CD4-positive, alpha-beta memory T cell (primary cell): ENCODE measurements at regions not wholly inside any gene's neighbourhood (a gene's known extent, or its start where the extent isn't known, plus 50 kb on each side); places are given as distances from the start of the nearest gene placed in this dataset.
"Not testable (repeated sequence)": the region's sequence is repeated elsewhere in the genome, so short reads cannot be mapped to it uniquely, and the experiment has no call there.

Experiments
- CTCF ChIA-PET: fragments of 350-600 bp; sonication (Branson Sonifier 250); formaldehyde crosslinking; loops from one replicate; lab custom pipeline; 2021; ENCODE audit warnings: inconsistent platforms; ENCODE audit not compliant: partially characterized antibody; lab: Charles Lee
- POLR2A ChIA-PET: fragments of 350-600 bp; sonication (Branson Sonifier 250); formaldehyde crosslinking; loops from one replicate; lab custom pipeline; 2021; ENCODE audit not compliant: partially characterized antibody; lab: Charles Lee
- DNase-seq, 5 donors: peaks; one replicate each; pipeline versions ENCODE4 v3.0.0 to v3.0.0-alpha.2; 2020 to 2022; ENCODE audit warnings: mixed read lengths in 1 of 5
- H3K27ac ChIP-seq: one replicate; pipeline ENCODE4 v1.7.0; 2013; ENCODE audit warnings: low read depth, low read length
- H3K27me3 ChIP-seq: 2 replicates; pipeline ENCODE4 v1.7.0; 2013; ENCODE audit warnings: mild to moderate bottlenecking, low read length, moderate library complexity; ENCODE audit not compliant: insufficient read depth
- H3K36me3 ChIP-seq: 2 replicates; pipeline ENCODE4 v1.7.0; 2013; ENCODE audit warnings: mild to moderate bottlenecking, low read length, moderate library complexity; ENCODE audit not compliant: insufficient read depth
- H3K4me1 ChIP-seq: 2 replicates; pipeline ENCODE4 v1.7.0; 2013; ENCODE audit warnings: mild to moderate bottlenecking, low read length, moderate library complexity; ENCODE audit not compliant: insufficient read depth
- H3K4me3 ChIP-seq, 2 donors: one replicate each; pipeline ENCODE4 v1.7.0; 2013; ENCODE audit warnings: low read length in 2 of 2, mild to moderate bottlenecking in 1 of 2
- H3K9me3 ChIP-seq, 2 donors: one replicate each; pipeline ENCODE4 v1.7.0; 2013; ENCODE audit warnings: low read length in 2 of 2, control low read depth in 1 of 2; ENCODE audit not compliant: control insufficient read depth in 1 of 2
- H3K27ac Mint-ChIP-seq, 7 donors: one replicate each; pipeline ENCODE4 v1.8.0; 2020 to 2021; ENCODE audit warnings: mixed read lengths in 7 of 7, mild to moderate bottlenecking in 6 of 7, inconsistent platforms in 3 of 7, moderate library complexity in 3 of 7
- H3K27me3 Mint-ChIP-seq, 2 donors: one replicate each; pipeline ENCODE4 v1.8.0; 2020 to 2021; ENCODE audit warnings: mixed read lengths in 2 of 2
- H3K36me3 Mint-ChIP-seq, 2 donors: one replicate each; pipeline ENCODE4 v1.8.0; 2020 to 2021; ENCODE audit warnings: mixed read lengths in 2 of 2, inconsistent platforms in 1 of 2, mild to moderate bottlenecking in 1 of 2
- H3K4me1 Mint-ChIP-seq, 4 donors: one replicate each; pipeline ENCODE4 v1.8.0; 2020 to 2021; ENCODE audit warnings: mixed read lengths in 4 of 4, mild to moderate bottlenecking in 1 of 4
- H3K4me3 Mint-ChIP-seq, 8 donors: one replicate each; pipeline ENCODE4 v1.8.0; 2020 to 2021; ENCODE audit warnings: mixed read lengths in 8 of 8, mild to moderate bottlenecking in 7 of 8, moderate library complexity in 6 of 8, inconsistent platforms in 3 of 8
- H3K9me3 Mint-ChIP-seq, 8 donors: one replicate each; pipeline ENCODE4 v1.8.0; 2020 to 2021; ENCODE audit warnings: mixed read lengths in 8 of 8, mild to moderate bottlenecking in 5 of 8, inconsistent platforms in 3 of 8, moderate library complexity in 1 of 8
- intact Hi-C: fragments of 100-400 bp; cut with micrococcal nuclease; formaldehyde crosslinking; loops from one replicate; pipeline ENCODE4 v1.15.1; 2023

- H3K4me3 Mint-ChIP-seq, H3K9me3 Mint-ChIP-seq, DNase-seq, intact Hi-C loops, H3K27ac ChIP-seq, H3K27ac Mint-ChIP-seq, H3K27me3 ChIP-seq, H3K4me1 ChIP-seq, POLR2A ChIA-PET, H3K4me1 Mint-ChIP-seq, H3K4me3 ChIP-seq, H3K36me3 Mint-ChIP-seq, H3K9me3 ChIP-seq, CTCF ChIA-PET, H3K36me3 ChIP-seq: not testable (repeated sequence)
- peaks cover 14 to 20% of the 10 kb centered on the region in 2 donors for H3K27me3 Mint-ChIP-seq
Observed at GRCh38 chr10:26632171-26632570, 65.3 kb upstream of the PDSS1 start.

GRCh38 chr10:26634111-26634510 lies 63.4 kb upstream of the PDSS1 start:
- POLR2A ChIA-PET, H3K27ac Mint-ChIP-seq, H3K27me3 ChIP-seq, H3K4me3 ChIP-seq, H3K27ac ChIP-seq, intact Hi-C loops, H3K9me3 Mint-ChIP-seq, H3K4me1 Mint-ChIP-seq, H3K36me3 Mint-ChIP-seq, H3K36me3 ChIP-seq, DNase-seq, H3K4me1 ChIP-seq, H3K4me3 Mint-ChIP-seq, H3K9me3 ChIP-seq: not testable (repeated sequence)
- CTCF ChIA-PET: interaction anchor here (0.6 kb wide), 1 partner anchor 36 kb away, joined by 3 read pairs; no protein-coding TSS in a partner anchor
- H3K27me3 Mint-ChIP-seq: peaks cover 11 to 19% of the 10 kb centered on the region in 2 donors

DNA sequence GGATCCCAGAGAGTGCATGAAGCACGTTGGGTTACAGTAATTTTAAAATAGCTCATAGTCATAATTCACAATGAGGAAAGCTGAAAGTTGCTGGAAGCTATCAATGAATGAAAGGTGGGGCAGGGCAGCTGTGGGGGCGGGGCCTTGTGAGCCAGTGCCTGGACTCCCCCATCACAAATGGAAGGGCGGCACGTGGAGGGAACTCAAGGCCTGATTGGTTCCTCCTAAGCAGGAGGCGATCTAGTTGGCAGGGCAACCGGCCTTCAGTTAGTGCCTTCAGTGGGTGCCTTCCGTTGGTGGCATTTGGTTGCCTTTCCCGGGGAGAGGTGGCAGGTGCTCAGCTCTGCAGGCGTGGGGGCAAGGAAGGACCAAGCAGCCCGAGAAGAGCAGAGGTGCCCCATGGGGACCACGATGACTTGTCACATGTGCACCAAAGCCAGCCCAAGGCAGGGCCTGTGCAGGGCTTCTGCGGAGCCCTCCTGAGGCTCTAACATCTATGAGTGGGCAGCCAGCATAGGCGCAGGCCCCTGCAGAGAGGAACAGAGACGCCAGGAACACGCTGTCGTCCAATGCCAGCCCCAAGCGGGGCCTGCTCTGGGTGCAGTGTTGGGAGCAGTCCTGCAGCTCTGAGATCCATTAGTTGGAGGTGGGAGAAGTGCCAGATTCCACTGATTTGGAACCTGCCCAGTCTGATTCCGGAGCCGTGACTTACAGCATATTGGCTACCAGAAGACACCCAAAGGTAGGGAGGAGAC lies 59.8 kb upstream of the PDSS1 start:
- no peaks in the 10 kb centered on the region for H3K36me3 Mint-ChIP-seq
- no peaks in the 10 kb centered on the region for H3K4me1 Mint-ChIP-seq
- no peak for DNase-seq
- intact Hi-C loops: no loop called here
- Histone ChIP-seq H3K36me3 (no peaks in the 10 kb centered on the region), H3K9me3 (no peaks in the 10 kb centered on the region), H3K27me3 (no peaks in the 10 kb centered on the region), H3K27ac (no peak overlapping the region), H3K4me3 (no peak overlapping the region), H3K4me1 (no peaks in the 10 kb centered on the region)
- no peak overlapping the region for H3K4me3 Mint-ChIP-seq
- POLR2A ChIA-PET: no interaction called here
- H3K27me3 Mint-ChIP-seq: peaks cover 4 to 13% of the 10 kb centered on the region in 2 donors
- H3K9me3 Mint-ChIP-seq: peaks cover 0 to 4% (median 2%) of the 10 kb centered on the region in 8 donors
- no peak overlapping the region for H3K27ac Mint-ChIP-seq
- CTCF ChIA-PET: no interaction called here

DNA sequence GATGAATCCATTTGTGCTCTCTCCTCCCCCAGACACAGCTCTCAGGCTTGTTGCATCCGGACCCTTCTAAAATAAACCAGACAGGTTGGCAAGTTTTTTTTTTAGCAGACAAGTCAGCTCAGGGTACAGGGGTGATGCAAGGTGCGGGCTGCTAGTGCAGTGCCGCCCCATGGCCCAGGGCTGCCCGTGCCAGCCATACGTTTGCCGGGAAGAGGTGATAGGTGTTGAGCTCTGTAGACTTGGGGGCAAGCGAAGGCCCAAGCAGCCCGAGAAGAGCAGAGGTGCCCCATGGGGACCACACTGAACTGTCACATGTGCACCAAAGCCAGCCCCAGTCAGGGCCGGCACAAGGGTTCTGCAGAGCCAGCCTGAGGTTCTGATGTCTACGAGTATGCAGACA lies 57.1 kb upstream of the PDSS1 start:
- Mint-ChIP-seq H3K9me3 (no peaks in the 10 kb centered on the region), H3K4me3 (no peak overlapping the region), H3K4me1 (no peaks in the 10 kb centered on the region), H3K27me3 (peaks cover 1 to 11% of the 10 kb centered on the region in 2 donors), H3K27ac (no peak overlapping the region), H3K36me3 (no peaks in the 10 kb centered on the region)
- no peaks in the 10 kb centered on the region for H3K9me3 ChIP-seq
- POLR2A ChIA-PET: no interaction called here
- intact Hi-C loops: no loop called here
- no peaks in the 10 kb centered on the region for H3K27me3 ChIP-seq
- H3K4me3 ChIP-seq: no peak overlapping the region
- no peak overlapping the region for H3K27ac ChIP-seq
- DNase-seq: no peak
- H3K36me3 ChIP-seq: no peaks in the 10 kb centered on the region
- no peaks in the 10 kb centered on the region for H3K4me1 ChIP-seq
- CTCF ChIA-PET: no interaction called here

- ChIA-PET POLR2A (no interaction called here), CTCF (no interaction called here)
- Histone ChIP-seq H3K9me3 (no peaks in the 10 kb centered on the region), H3K36me3 (no peaks in the 10 kb centered on the region), H3K27ac (no peak overlapping the region), H3K4me3 (no peak overlapping the region), H3K4me1 (no peaks in the 10 kb centered on the region), H3K27me3 (no peaks in the 10 kb centered on the region)
- Mint-ChIP-seq H3K27ac (no peak overlapping the region), H3K4me1 (no peaks in the 10 kb centered on the region), H3K4me3 (no peak overlapping the region), H3K9me3 (no peaks in the 10 kb centered on the region), H3K36me3 (no peaks in the 10 kb centered on the region), H3K27me3 (peaks cover 0 to 5% of the 10 kb centered on the region in 2 donors)
- intact Hi-C loops: no loop called here
- no peak for DNase-seq
Observed at GRCh38 chr10:26642896-26643653, 54.4 kb upstream of the PDSS1 start.

DNA sequence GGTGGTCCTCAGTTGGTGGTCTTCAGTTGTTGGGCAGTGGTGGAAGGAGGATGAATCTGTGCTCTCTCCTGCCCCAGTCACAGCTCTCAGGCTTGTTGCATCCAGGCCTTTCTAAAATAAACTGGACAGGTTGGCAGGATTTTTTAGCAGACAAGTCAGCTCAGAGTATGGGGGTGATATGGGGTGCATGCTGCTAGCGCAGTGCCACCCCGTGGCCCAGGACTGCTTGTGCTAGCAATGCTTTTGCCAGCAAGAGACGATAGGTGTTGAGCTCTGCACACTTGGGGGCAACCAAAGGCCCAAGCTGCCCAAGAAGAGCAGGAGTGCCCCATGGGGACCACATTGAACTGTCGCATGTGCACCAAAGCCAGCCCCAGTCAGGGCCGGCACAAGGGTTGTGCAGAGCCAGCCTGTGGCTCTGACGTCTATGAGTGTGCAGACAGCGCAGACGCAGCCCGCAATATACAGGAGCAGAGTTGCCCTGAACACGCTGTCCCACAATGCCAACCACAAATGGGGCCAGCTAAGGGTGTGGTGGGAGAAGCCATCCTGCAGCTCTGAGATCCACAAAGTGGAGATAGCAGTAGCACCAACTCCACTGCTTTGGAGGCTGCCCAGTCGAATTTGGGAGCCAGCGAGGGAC lies 49.8 kb upstream of the PDSS1 start:
- H3K4me1 Mint-ChIP-seq: no peaks in the 10 kb centered on the region
- Histone ChIP-seq H3K9me3 (no peaks in the 10 kb centered on the region), H3K27ac (no peak overlapping the region), H3K36me3 (no peaks in the 10 kb centered on the region), H3K4me3 (no peak overlapping the region), H3K4me1 (no peaks in the 10 kb centered on the region), H3K27me3 (no peaks in the 10 kb centered on the region)
- POLR2A ChIA-PET: no interaction called here
- no peak overlapping the region for H3K27ac Mint-ChIP-seq
- CTCF ChIA-PET: no interaction called here
- no peaks in the 10 kb centered on the region for H3K36me3 Mint-ChIP-seq
- H3K4me3 Mint-ChIP-seq: no peak overlapping the region
- intact Hi-C loops: no loop called here
- DNase-seq: no peak
- peaks cover 2 to 10% of the 10 kb centered on the region in 2 donors for H3K27me3 Mint-ChIP-seq
- H3K9me3 Mint-ChIP-seq: no peaks in the 10 kb centered on the region
